ENCODE measurements at regions not wholly inside any gene's neighbourhood (a gene's known extent, or its start where the extent isn't known, plus 50 kb on each side); places are given as distances from the start of the nearest gene placed in this dataset.

GRCh38 chr4:58560736-58561135, 1450.6 kb upstream of the IGFBP7 start:
- H3K27me3 Mint-ChIP-seq: no peaks in the 10 kb centered on the region
- H3K9me3 Mint-ChIP-seq: peaks cover 10% of the 10 kb centered on the region
- no peaks in the 10 kb centered on the region for H3K36me3 Mint-ChIP-seq (ENCODE audit: low read depth)
- DNase-seq (no peak), ATAC-seq (no peak)
- no peak overlapping the region for H3K27ac Mint-ChIP-seq
- H3K4me1 Mint-ChIP-seq: no peaks in the 10 kb centered on the region
- H3K4me3 Mint-ChIP-seq: no peak overlapping the region

GRCh38 chr4:58553679-58554078, 1443.5 kb upstream of the IGFBP7 start:
- ATAC-seq (no peak), DNase-seq (no peak)
- no peak overlapping the region for H3K4me3 Mint-ChIP-seq
- H3K27ac Mint-ChIP-seq: no peak overlapping the region
- H3K27me3 Mint-ChIP-seq: no peaks in the 10 kb centered on the region
- H3K9me3 Mint-ChIP-seq: peaks cover 4% of the 10 kb centered on the region
- no peaks in the 10 kb centered on the region for H3K4me1 Mint-ChIP-seq
- H3K36me3 Mint-ChIP-seq (ENCODE audit: low read depth): no peaks in the 10 kb centered on the region

- Mint-ChIP-seq H3K36me3 (ENCODE audit: low read depth) (no peaks in the 10 kb centered on the region), H3K27ac (no peak overlapping the region), H3K4me1 (no peaks in the 10 kb centered on the region), H3K27me3 (no peaks in the 10 kb centered on the region), H3K9me3 (peaks cover 4% of the 10 kb centered on the region), H3K4me3 (no peak overlapping the region)
- DNase-seq (no peak), ATAC-seq (no peak)
Observed at GRCh38 chr4:58553031-58553430, 1442.8 kb upstream of the IGFBP7 start.

GRCh38 chr4:58551676-58552075, 1441.5 kb upstream of the IGFBP7 start:
- H3K4me1 Mint-ChIP-seq: no peaks in the 10 kb centered on the region
- peaks cover 4% of the 10 kb centered on the region for H3K9me3 Mint-ChIP-seq
- no peaks in the 10 kb centered on the region for H3K36me3 Mint-ChIP-seq (ENCODE audit: low read depth)
- ATAC-seq (no peak), DNase-seq (no peak)
- no peak overlapping the region for H3K27ac Mint-ChIP-seq
- H3K4me3 Mint-ChIP-seq: no peak overlapping the region
- no peaks in the 10 kb centered on the region for H3K27me3 Mint-ChIP-seq

GRCh38 chr4:58543465-58543864, 1433.3 kb upstream of the IGFBP7 start:
- ATAC-seq (no peak), DNase-seq (no peak)
- H3K27ac Mint-ChIP-seq: no peak overlapping the region
- H3K36me3 Mint-ChIP-seq (ENCODE audit: low read depth): no peaks in the 10 kb centered on the region
- no peaks in the 10 kb centered on the region for H3K27me3 Mint-ChIP-seq
- H3K4me1 Mint-ChIP-seq: no peaks in the 10 kb centered on the region
- H3K9me3 Mint-ChIP-seq: peaks cover 5% of the 10 kb centered on the region
- no peak overlapping the region for H3K4me3 Mint-ChIP-seq

- H3K4me1 Mint-ChIP-seq: no peaks in the 10 kb centered on the region
- peaks cover 5% of the 10 kb centered on the region for H3K9me3 Mint-ChIP-seq
- no peak overlapping the region for H3K4me3 Mint-ChIP-seq
- DNase-seq (no peak), ATAC-seq (no peak)
- H3K27ac Mint-ChIP-seq: no peak overlapping the region
- no peaks in the 10 kb centered on the region for H3K36me3 Mint-ChIP-seq (ENCODE audit: low read depth)
- H3K27me3 Mint-ChIP-seq: no peaks in the 10 kb centered on the region
Observed at GRCh38 chr4:58541926-58542325, 1431.7 kb upstream of the IGFBP7 start.

- Mint-ChIP-seq H3K4me1 (no peaks in the 10 kb centered on the region), H3K27ac (no peak overlapping the region), H3K27me3 (no peaks in the 10 kb centered on the region), H3K4me3 (no peak overlapping the region), H3K9me3 (peaks cover 4% of the 10 kb centered on the region), H3K36me3 (ENCODE audit: low read depth) (no peaks in the 10 kb centered on the region)
- DNase-seq (no peak), ATAC-seq (no peak)
Observed at GRCh38 chr4:58522765-58523382, 1412.7 kb upstream of the IGFBP7 start.

GRCh38 chr4:58515226-58515625, 1405.0 kb upstream of the IGFBP7 start:
- Mint-ChIP-seq H3K9me3 (peaks cover 7% of the 10 kb centered on the region), H3K4me3 (no peak overlapping the region), H3K4me1 (no peaks in the 10 kb centered on the region), H3K36me3 (ENCODE audit: low read depth) (no peaks in the 10 kb centered on the region), H3K27me3 (no peaks in the 10 kb centered on the region), H3K27ac (no peak overlapping the region)
- DNase-seq (no peak), ATAC-seq (no peak)

GRCh38 chr4:58514299-58514698, 1404.1 kb upstream of the IGFBP7 start:
- Mint-ChIP-seq H3K4me3 (no peak overlapping the region), H3K27ac (no peak overlapping the region), H3K9me3 (peaks cover 5% of the 10 kb centered on the region), H3K4me1 (no peaks in the 10 kb centered on the region), H3K36me3 (ENCODE audit: low read depth) (no peaks in the 10 kb centered on the region), H3K27me3 (no peaks in the 10 kb centered on the region)
- no peak for DNase-seq
- no peak for ATAC-seq

- H3K36me3 Mint-ChIP-seq (ENCODE audit: low read depth): no peaks in the 10 kb centered on the region
- no peaks in the 10 kb centered on the region for H3K27me3 Mint-ChIP-seq
- H3K4me1 Mint-ChIP-seq: no peaks in the 10 kb centered on the region
- H3K4me3 Mint-ChIP-seq: no peak overlapping the region
- H3K9me3 Mint-ChIP-seq: peaks cover 8% of the 10 kb centered on the region
- no peak overlapping the region for H3K27ac Mint-ChIP-seq
- ATAC-seq: no peak
- DNase-seq: no peak
Observed at GRCh38 chr4:58510652-58511051, 1400.5 kb upstream of the IGFBP7 start.

GRCh38 chr4:58507079-58507478, 1396.9 kb upstream of the IGFBP7 start:
- DNase-seq (no peak), ATAC-seq (no peak)
- no peaks in the 10 kb centered on the region for H3K4me1 Mint-ChIP-seq
- no peak overlapping the region for H3K27ac Mint-ChIP-seq
- no peaks in the 10 kb centered on the region for H3K36me3 Mint-ChIP-seq (ENCODE audit: low read depth)
- H3K9me3 Mint-ChIP-seq: peaks cover 4% of the 10 kb centered on the region
- no peak overlapping the region for H3K4me3 Mint-ChIP-seq
- H3K27me3 Mint-ChIP-seq: no peaks in the 10 kb centered on the region

GRCh38 chr4:58502839-58503238, 1392.7 kb upstream of the IGFBP7 start:
- no peak overlapping the region for H3K27ac Mint-ChIP-seq
- no peak overlapping the region for H3K4me3 Mint-ChIP-seq
- no peaks in the 10 kb centered on the region for H3K36me3 Mint-ChIP-seq (ENCODE audit: low read depth)
- H3K27me3 Mint-ChIP-seq: no peaks in the 10 kb centered on the region
- no peaks in the 10 kb centered on the region for H3K4me1 Mint-ChIP-seq
- no peak for DNase-seq
- H3K9me3 Mint-ChIP-seq: peaks cover 4% of the 10 kb centered on the region
- ATAC-seq: no peak

GRCh38 chr4:58499182-58499581, 1389.0 kb upstream of the IGFBP7 start:
- Mint-ChIP-seq H3K9me3 (no peaks in the 10 kb centered on the region), H3K4me1 (no peaks in the 10 kb centered on the region), H3K36me3 (ENCODE audit: low read depth) (no peaks in the 10 kb centered on the region), H3K27me3 (no peaks in the 10 kb centered on the region), H3K27ac (no peak overlapping the region), H3K4me3 (no peak overlapping the region)
- no peak for DNase-seq
- ATAC-seq: no peak

- Mint-ChIP-seq H3K27me3 (no peaks in the 10 kb centered on the region), H3K4me3 (no peak overlapping the region), H3K4me1 (no peaks in the 10 kb centered on the region), H3K36me3 (ENCODE audit: low read depth) (no peaks in the 10 kb centered on the region), H3K9me3 (peaks cover 8% of the 10 kb centered on the region), H3K27ac (no peak overlapping the region)
- ATAC-seq (no peak), DNase-seq (no peak)
Observed at GRCh38 chr4:58491620-58492019, 1381.4 kb upstream of the IGFBP7 start.

GRCh38 chr4:58477950-58478349, 1367.8 kb upstream of the IGFBP7 start:
- Mint-ChIP-seq H3K27ac (no peak overlapping the region), H3K9me3 (peaks cover 12% of the 10 kb centered on the region), H3K4me1 (no peaks in the 10 kb centered on the region), H3K4me3 (no peak overlapping the region), H3K36me3 (ENCODE audit: low read depth) (no peaks in the 10 kb centered on the region), H3K27me3 (no peaks in the 10 kb centered on the region)
- DNase-seq (no peak), ATAC-seq (no peak)

- Mint-ChIP-seq H3K27me3 (no peaks in the 10 kb centered on the region), H3K4me3 (no peak overlapping the region), H3K4me1 (no peaks in the 10 kb centered on the region), H3K36me3 (ENCODE audit: low read depth) (no peaks in the 10 kb centered on the region), H3K9me3 (peaks cover 12% of the 10 kb centered on the region), H3K27ac (no peak overlapping the region)
- no peak for ATAC-seq
- DNase-seq: no peak
Observed at GRCh38 chr4:58477513-58477912, 1367.3 kb upstream of the IGFBP7 start.

All from activated naive CD8-positive, alpha-beta T cell treated with anti-CD3 and anti-CD28 coated beads, Interleukin-2, amount 50 U/mL, for 24 hours (primary cell).